ENCODE measurements at regions not wholly inside any gene's neighbourhood (a gene's known extent, or its start where the extent isn't known, plus 50 kb on each side); places are given as distances from the start of the nearest gene placed in this dataset.

DNA sequence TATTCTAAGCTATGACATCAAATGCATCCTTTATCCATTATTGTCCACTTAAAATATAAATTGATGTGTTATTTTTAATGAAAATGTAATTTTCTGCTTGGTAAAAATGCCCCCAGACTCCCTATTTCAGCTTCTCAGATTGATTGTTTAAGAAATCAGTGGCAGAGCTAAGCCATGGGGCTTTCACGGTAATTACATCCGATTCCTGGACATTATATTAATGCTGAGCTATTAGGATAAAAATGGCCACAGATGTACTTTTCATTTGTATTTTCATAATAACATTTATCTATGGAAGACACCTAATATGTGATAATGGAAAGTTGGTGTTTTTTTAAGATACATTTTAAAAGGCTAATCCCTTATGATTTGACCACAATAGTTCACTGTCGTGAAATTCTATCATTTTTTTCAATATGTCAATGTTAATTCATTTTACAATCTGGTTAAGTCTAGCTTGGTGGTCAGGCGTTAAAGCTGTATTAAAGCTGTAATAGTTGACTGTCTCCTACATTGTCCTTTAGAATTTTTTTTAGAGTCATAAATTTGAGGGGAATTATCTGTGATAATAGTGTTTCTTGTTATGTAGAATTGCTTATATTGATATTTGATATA, 229.0 kb upstream of the UBE2E3 start:
- H3K4me3 ChIP-seq (ENCODE audit: low read depth, low read length): no peak overlapping the region
- no peaks in the 10 kb centered on the region for H3K36me3 ChIP-seq (replicated peaks)
- no peaks in the 10 kb centered on the region for H3K27me3 ChIP-seq (replicated peaks)
- in situ Hi-C loops (cut with HindIII; ENCODE audit: low pct_ligation_motif_present, low sequenced_read_pairs): no loop called here
- H3K27ac ChIP-seq: no peak overlapping the region
- TF ChIP-seq CTCF (IDR thresholded peaks at IDR 0.05; ENCODE audit: low read depth, low read length, missing control alignments): no peak
- no peak for DNase-seq

DNA sequence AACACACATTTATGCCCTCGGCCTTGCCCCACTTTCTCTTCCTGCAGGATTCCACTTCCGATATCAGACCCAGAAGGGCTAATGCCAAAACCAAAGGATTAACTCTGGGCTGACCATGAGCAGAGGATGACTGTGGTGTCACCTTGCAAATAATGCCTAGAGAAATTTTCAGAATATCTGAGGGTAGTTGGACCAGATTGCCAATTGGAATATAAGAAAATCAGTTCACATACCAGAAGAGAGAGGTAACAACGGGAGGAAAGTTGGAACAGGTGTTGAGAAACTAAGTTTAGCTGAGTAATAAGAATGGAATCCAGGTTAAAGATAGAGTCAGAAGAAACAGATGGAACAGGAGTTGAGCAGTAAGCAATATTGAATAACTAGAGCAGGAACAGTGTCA, 232.7 kb upstream of the UBE2E3 start:
- in situ Hi-C loops (cut with HindIII; ENCODE audit: low pct_ligation_motif_present, low sequenced_read_pairs): no loop called here
- H3K27me3 ChIP-seq (replicated peaks): no peaks in the 10 kb centered on the region
- H3K27ac ChIP-seq: no peak overlapping the region
- no peak for DNase-seq
- no peak for TF ChIP-seq CTCF (IDR thresholded peaks at IDR 0.05; ENCODE audit: low read depth, low read length, missing control alignments)
- H3K36me3 ChIP-seq (replicated peaks): no peaks in the 10 kb centered on the region
- H3K4me3 ChIP-seq (ENCODE audit: low read depth, low read length): no peak overlapping the region

DNA sequence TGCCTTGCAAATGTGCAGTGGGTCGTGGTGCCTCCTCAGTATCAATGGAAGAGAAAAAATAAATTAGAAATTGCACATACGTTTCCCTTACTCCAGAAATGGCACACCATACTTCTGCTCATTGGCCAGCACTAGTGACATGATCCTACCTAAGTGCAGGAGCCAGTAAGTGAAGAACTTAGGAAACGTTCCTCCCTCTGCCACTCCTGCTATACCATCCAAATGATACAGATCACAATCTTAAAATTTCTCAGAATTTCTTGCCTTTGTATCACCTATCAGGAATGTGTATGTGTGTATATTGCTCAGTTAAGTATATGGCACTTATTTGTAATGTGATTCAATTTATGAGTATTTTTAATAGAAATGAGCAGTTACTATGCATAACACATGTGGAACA, 237.0 kb upstream of the UBE2E3 start:
- no peak overlapping the region for H3K27ac ChIP-seq
- H3K4me3 ChIP-seq (ENCODE audit: low read depth, low read length): no peak overlapping the region
- in situ Hi-C loops (cut with HindIII; ENCODE audit: low pct_ligation_motif_present, low sequenced_read_pairs): no loop called here
- no peak for TF ChIP-seq CTCF (IDR thresholded peaks at IDR 0.05; ENCODE audit: low read depth, low read length, missing control alignments)
- no peaks in the 10 kb centered on the region for H3K36me3 ChIP-seq (replicated peaks)
- no peaks in the 10 kb centered on the region for H3K27me3 ChIP-seq (replicated peaks)
- DNase-seq: no peak

DNA sequence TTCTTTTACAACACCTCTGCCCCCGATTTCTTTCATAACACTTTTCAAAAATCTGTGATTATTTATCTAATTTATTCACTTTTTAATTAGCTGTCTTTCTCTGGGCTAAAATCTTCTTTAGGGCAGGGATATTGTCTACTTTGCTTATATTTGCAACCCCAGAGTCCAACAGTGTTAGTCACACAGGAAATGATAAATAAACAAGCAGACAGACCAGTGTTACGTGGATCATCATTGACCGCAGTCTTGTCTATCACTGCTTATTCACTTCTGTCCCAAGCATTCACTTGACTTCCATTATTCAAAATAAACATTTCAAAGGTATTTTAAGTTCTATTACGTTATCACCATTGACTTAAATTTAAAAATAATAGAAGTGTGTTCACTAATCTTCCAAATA, 237.6 kb upstream of the UBE2E3 start:
- Histone ChIP-seq H3K4me3 (ENCODE audit: low read depth, low read length) (no peak overlapping the region), H3K36me3 (replicated peaks) (no peaks in the 10 kb centered on the region), H3K27ac (peak overlapping the region; percentile 13), H3K27me3 (replicated peaks) (no peaks in the 10 kb centered on the region)
- TF ChIP-seq CTCF (IDR thresholded peaks at IDR 0.05; ENCODE audit: low read depth, low read length, missing control alignments): no peak
- DNase-seq: peak; percentile 71
- in situ Hi-C loops (cut with HindIII; ENCODE audit: low pct_ligation_motif_present, low sequenced_read_pairs): no loop called here

- Histone ChIP-seq H3K36me3 (replicated peaks) (no peaks in the 10 kb centered on the region), H3K27me3 (replicated peaks) (no peaks in the 10 kb centered on the region), H3K4me3 (ENCODE audit: low read depth, low read length) (no peak overlapping the region), H3K27ac (no peak overlapping the region)
- no peak for DNase-seq
- in situ Hi-C loops (cut with HindIII; ENCODE audit: low pct_ligation_motif_present, low sequenced_read_pairs): no loop called here
- TF ChIP-seq CTCF (IDR thresholded peaks at IDR 0.05; ENCODE audit: low read depth, low read length, missing control alignments): no peak
Observed at GRCh38 chr2:180739070-180739469, 241.3 kb upstream of the UBE2E3 start.

DNA sequence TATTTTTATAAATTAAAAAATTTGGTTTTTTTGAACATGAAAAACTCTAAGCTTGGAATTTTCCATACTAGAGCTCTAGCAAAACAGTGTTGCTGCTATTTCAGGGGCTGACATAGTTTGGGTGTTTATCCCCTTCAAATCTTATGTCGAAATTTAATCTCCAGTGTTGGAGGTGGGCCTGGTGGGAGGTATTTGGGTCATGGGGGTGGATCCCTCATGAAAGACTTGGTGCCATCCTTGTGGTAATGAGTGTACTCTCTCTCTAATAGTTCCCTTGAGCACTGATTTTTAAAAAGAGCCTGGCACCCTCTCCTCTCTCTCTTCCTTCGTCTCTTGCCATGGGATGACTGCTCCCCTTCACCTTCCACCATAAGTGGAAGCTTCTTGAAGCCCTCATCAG, 244.6 kb upstream of the UBE2E3 start:
- TF ChIP-seq CTCF (IDR thresholded peaks at IDR 0.05; ENCODE audit: low read depth, low read length, missing control alignments): no peak
- no peak for DNase-seq
- no peak overlapping the region for H3K4me3 ChIP-seq (ENCODE audit: low read depth, low read length)
- in situ Hi-C loops (cut with HindIII; ENCODE audit: low pct_ligation_motif_present, low sequenced_read_pairs): no loop called here
- no peaks in the 10 kb centered on the region for H3K36me3 ChIP-seq (replicated peaks)
- no peak overlapping the region for H3K27ac ChIP-seq
- no peaks in the 10 kb centered on the region for H3K27me3 ChIP-seq (replicated peaks)

All from brain microvascular endothelial cell (primary cell).